ENCODE measurements at regions not wholly inside any gene's neighbourhood (a gene's known extent, or its start where the extent isn't known, plus 50 kb on each side); places are given as distances from the start of the nearest gene placed in this dataset.

GRCh38 chr1:45272913-45273371 is 53.8 kb upstream of the HPDL start:
- H3K4me3 ChIP-seq (replicated peaks; ENCODE audit: low read depth, low read length) = no peak overlapping the region
- peak; percentile 7 for DNase-seq (ENCODE audit: extremely low read depth, low read depth)
- no peak for TF ChIP-seq CTCF (IDR thresholded peaks at IDR 0.05; ENCODE audit: low read depth, low read length, missing control alignments)

DNA sequence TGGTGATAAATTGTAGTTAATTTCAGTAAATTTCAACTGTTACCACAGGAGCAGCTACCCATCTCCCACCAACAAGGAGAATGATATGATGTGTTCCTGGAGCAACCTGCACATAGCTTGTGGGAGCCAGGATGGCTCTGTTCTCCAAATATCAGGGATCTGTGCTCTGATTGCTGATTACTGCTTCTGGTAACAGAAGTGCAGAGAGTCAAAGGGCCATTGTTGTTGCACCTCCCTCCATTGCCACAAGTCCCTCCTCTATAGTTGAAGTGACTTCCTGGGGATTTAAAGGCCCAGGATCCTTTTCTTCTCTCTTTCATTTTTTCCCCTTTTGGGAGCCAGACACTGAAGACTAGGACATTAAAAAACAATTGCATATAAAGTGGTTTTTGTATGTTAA is 51.6 kb upstream of the HPDL start:
- no peak overlapping the region for H3K4me3 ChIP-seq (replicated peaks; ENCODE audit: low read depth, low read length)
- TF ChIP-seq CTCF (IDR thresholded peaks at IDR 0.05; ENCODE audit: low read depth, low read length, missing control alignments) = no peak
- DNase-seq (ENCODE audit: extremely low read depth, low read depth) = no peak
